IMR-90 (cell line): ENCODE measurements at regions not wholly inside any gene's neighbourhood (a gene's known extent, or its start where the extent isn't known, plus 50 kb on each side); places are given as distances from the start of the nearest gene placed in this dataset.

Source experiments
- ATAC-seq: fragments of 200-7000 bp; cut with Tn5 transposase; 2 replicates; pipeline ENCODE4 v1.9.1; 2020; ENCODE audit warnings: low read depth, mild to moderate bottlenecking, moderate library complexity
- BruUV-seq: library from RNA; stranded (reverse); fragments of 400-500 nt; replicated peaks from 2 replicates; lab custom pipeline; 2021; lab: Mats Ljungman, UMichigan
- CTCF ChIA-PET: fragments of 300-600 bp; formaldehyde crosslinking; extraction: SDS; loops from one replicate; lab custom pipeline; 2021; ENCODE audit warnings: antibody characterized with exemption; lab: Yijun Ruan, JAX
- POLR2A ChIA-PET: fragments of 300-600 bp; sonication (Branson Sonifier 250); formaldehyde crosslinking; loops from one replicate; lab custom pipeline; 2022; ENCODE audit warnings: antibody characterized with exemption; ENCODE audit not compliant: unreplicated experiment; lab: Charles Lee
- DNase-seq: peaks from one replicate; pipeline ENCODE4 v3.0.0; 2013
- H2AFZ ChIP-seq: replicated peaks from 2 replicates; pipeline ENCODE3; 2013; ENCODE audit warnings: low read length, mild to moderate bottlenecking; ENCODE audit not compliant: poor library complexity
- H2AK5ac ChIP-seq: 2 replicates; pipeline ENCODE4 v1.6.1; 2013; ENCODE audit warnings: low read depth, low read length, inconsistent platforms
- H2AK9ac ChIP-seq: replicated peaks from 2 replicates; pipeline ENCODE3; 2013; ENCODE audit warnings: mild to moderate bottlenecking, low read depth, low read length, moderate library complexity; ENCODE audit not compliant: poor library complexity
- H2BK120ac ChIP-seq: 2 replicates; pipeline ENCODE4 v1.6.1; 2013; ENCODE audit warnings: low read depth, low read length, inconsistent platforms
- H2BK15ac ChIP-seq: 3 replicates; pipeline ENCODE4 v1.6.1; 2013; ENCODE audit warnings: low read depth, low read length, inconsistent platforms
- H2BK20ac ChIP-seq: 2 replicates; pipeline ENCODE4 v1.6.1; 2013; ENCODE audit warnings: low read depth, mild to moderate bottlenecking, inconsistent platforms, low read length, moderate library complexity
- H2BK5ac ChIP-seq: 2 replicates; pipeline ENCODE4 v1.6.1; 2013; ENCODE audit warnings: mild to moderate bottlenecking, low read depth, low read length, inconsistent platforms; ENCODE audit not compliant: poor library complexity, severe bottlenecking
- H3K14ac ChIP-seq: replicated peaks from 2 replicates; pipeline ENCODE4 v1.6.1; 2013; ENCODE audit warnings: low read depth, low read length, inconsistent platforms
- H3K18ac ChIP-seq: 2 replicates; pipeline ENCODE4 v1.6.1; 2013; ENCODE audit warnings: low read depth, low read length, control low read depth
- H3K23ac ChIP-seq: 2 replicates; pipeline ENCODE4 v1.6.1; 2013; ENCODE audit warnings: low read depth, low read length, inconsistent platforms
- H3K27ac ChIP-seq: 2 replicates; pipeline ENCODE4 v1.5.1; 2013; ENCODE audit warnings: mild to moderate bottlenecking, control low read depth, low read length; ENCODE audit not compliant: insufficient read depth
- H3K27me3 ChIP-seq: 2 replicates; pipeline ENCODE4 v1.6.1; 2013; ENCODE audit warnings: low read length; ENCODE audit not compliant: control insufficient read depth, insufficient read depth
- H3K36me3 ChIP-seq: 2 replicates; pipeline ENCODE4 v1.6.1; 2013; ENCODE audit warnings: low read length, mixed read lengths; ENCODE audit not compliant: control insufficient read depth, insufficient read depth
- H3K4ac ChIP-seq: 2 replicates; pipeline ENCODE4 v1.6.1; 2013; ENCODE audit warnings: low read depth, low read length, inconsistent platforms
- H3K4me1 ChIP-seq: 2 replicates; pipeline ENCODE4 v1.6.1; 2013; ENCODE audit warnings: low read length, mixed read lengths; ENCODE audit not compliant: control insufficient read depth, insufficient read depth
- H3K4me2 ChIP-seq: 2 replicates; pipeline ENCODE4 v1.6.1; 2013; ENCODE audit warnings: low read depth, mild to moderate bottlenecking, control low read depth, low read length, moderate library complexity
- H3K4me3 ChIP-seq: 2 replicates; pipeline ENCODE4 v1.5.1; 2013; ENCODE audit warnings: low read depth, mild to moderate bottlenecking, control low read depth, low read length, moderate library complexity; ENCODE audit not compliant: insufficient read depth
- H3K56ac ChIP-seq: 2 replicates; pipeline ENCODE4 v1.6.1; 2013; ENCODE audit warnings: low read length, inconsistent platforms; ENCODE audit not compliant: insufficient read depth; ENCODE audit errors: extremely low read depth
- H3K79me1 ChIP-seq, 2 experiments: 2 replicates each; pipeline ENCODE4 v1.6.1; 2013; ENCODE audit warnings: low read length in 2 of 2, inconsistent platforms in 1 of 2, low read depth in 1 of 2
- H3K9ac ChIP-seq: 2 replicates; pipeline ENCODE4 v1.6.1; 2013; ENCODE audit warnings: low read depth, low read length, control low read depth
- H3K9me1 ChIP-seq: 2 replicates; pipeline ENCODE4 v1.6.1; 2013; ENCODE audit warnings: low read length, inconsistent platforms; ENCODE audit not compliant: insufficient read depth
- H3K9me3 ChIP-seq: 2 replicates; pipeline ENCODE4 v1.6.1; 2013; ENCODE audit warnings: low read length; ENCODE audit not compliant: control insufficient read depth, insufficient read depth
- H4K20me1 ChIP-seq: 2 replicates; pipeline ENCODE4 v1.6.1; 2013; ENCODE audit warnings: low read length, inconsistent platforms; ENCODE audit not compliant: insufficient read depth
- H4K5ac ChIP-seq: 2 replicates; pipeline ENCODE4 v1.6.1; 2013; ENCODE audit warnings: mild to moderate bottlenecking, low read depth, low read length, control low read depth
- H4K8ac ChIP-seq, 2 experiments: 2 replicates each; pipeline ENCODE4 v1.6.1; 2013; ENCODE audit warnings: low read depth in 2 of 2, low read length in 2 of 2, control low read depth in 1 of 2, inconsistent platforms in 1 of 2
- H4K91ac ChIP-seq: 2 replicates; pipeline ENCODE4 v1.6.1; 2013; ENCODE audit warnings: low read depth, low read length, inconsistent platforms; ENCODE audit not compliant: insufficient read depth
- CEBPB ChIP-seq: IDR thresholded peaks from 2 replicates; pipeline ENCODE4 v1.6.1; 2012; ENCODE audit warnings: low read depth, low read length, improper control_type of control experiment
- CHD1 ChIP-seq: IDR thresholded peaks from 2 replicates; pipeline ENCODE4 v1.6.1; 2012; ENCODE audit warnings: low read depth, low read length, improper control_type of control experiment
- CTCF ChIP-seq: conservative IDR thresholded peaks from 2 replicates; pipeline ENCODE4 v1.5.1; 2012; ENCODE audit warnings: mild to moderate bottlenecking, low read depth, low read length, improper control_type of control experiment
- ELK1 ChIP-seq: fragments of 150-350 bp; IDR thresholded peaks from 2 replicates; pipeline ENCODE4 v1.6.1; 2016; ENCODE audit warnings: low read depth, mild to moderate bottlenecking, low read length, moderate library complexity, borderline replicate concordance
- FOS ChIP-seq: fragments of 150-350 bp; IDR thresholded peaks from 2 replicates; pipeline ENCODE4 v1.6.1; 2016; ENCODE audit warnings: low read depth, low read length
- MAFK ChIP-seq: IDR thresholded peaks from 2 replicates; pipeline ENCODE4 v1.6.1; 2012; ENCODE audit warnings: low read depth, low read length, improper control_type of control experiment
- MAZ ChIP-seq: IDR thresholded peaks from 2 replicates; pipeline ENCODE4 v1.6.1; 2012; ENCODE audit warnings: low read depth, mild to moderate bottlenecking, low read length, improper control_type of control experiment, moderate library complexity, borderline replicate concordance
- MXI1 ChIP-seq: IDR thresholded peaks from 2 replicates; pipeline ENCODE4 v1.6.1; 2012; ENCODE audit warnings: low read depth, mild to moderate bottlenecking, low read length, moderate library complexity, borderline replicate concordance
- NFE2L2 ChIP-seq: fragments of 150-350 bp; IDR thresholded peaks from 2 replicates; pipeline ENCODE4 v1.6.1; 2016; ENCODE audit warnings: low read depth, mild to moderate bottlenecking, low read length
- POLR2A ChIP-seq: IDR thresholded peaks from 2 replicates; pipeline ENCODE4 v1.6.1; 2012; ENCODE audit warnings: mild to moderate bottlenecking, low read depth, low read length
- RAD21 ChIP-seq: IDR thresholded peaks from 2 replicates; pipeline ENCODE4 v1.6.1; 2012; ENCODE audit warnings: low read length, improper control_type of control experiment
- RCOR1 ChIP-seq: IDR thresholded peaks from 2 replicates; pipeline ENCODE4 v1.6.1; 2012; ENCODE audit warnings: mild to moderate bottlenecking, low read length, improper control_type of control experiment; ENCODE audit not compliant: insufficient replicate concordance
- RFX5 ChIP-seq: IDR thresholded peaks from 2 replicates; pipeline ENCODE4 v1.8.0; 2012; ENCODE audit warnings: low read depth, mild to moderate bottlenecking, low read length, moderate library complexity
- USF2 ChIP-seq: fragments of 150-350 bp; IDR thresholded peaks from 2 replicates; pipeline ENCODE4 v1.6.1; 2017; ENCODE audit warnings: mild to moderate bottlenecking, antibody characterized with exemption, low read length, low read depth
- WGBS, 2 experiments: methylation state at CpG; one replicate each; pipeline versions ENCODE4 v1.1.5 to v1.1.7; 2013; ENCODE audit warnings: missing lambda C conversion rate in 2 of 2; ENCODE audit not compliant: insufficient read length in 1 of 2; ENCODE audit errors: extremely low coverage in 2 of 2; 5-methylcytosine and 5-hydroxymethylcytosine counted together
- dilution Hi-C: fragments of 300-500 bp; cut with HindIII; formaldehyde crosslinking; loops from one replicate; pipeline ENCODE4 v1.14.3; 2018; ENCODE audit warnings: low sequenced_read_pairs; ENCODE audit not compliant: unreplicated experiment
- in situ Hi-C: fragments of 300-500 bp; cut with MboI; formaldehyde crosslinking; loops from 3 replicates; pipeline ENCODE4 v1.14.3; 2019; ENCODE audit warnings: low sequenced_read_pairs, inconsistent platforms, mixed read lengths
- intact Hi-C: fragments of 100-400 bp; cut with micrococcal nuclease; formaldehyde crosslinking; loops from 2 replicates; pipeline ENCODE4 v1.10.0; 2022

GRCh38 chr20:4341804-4342485, 92.9 kb upstream of the ADRA1D start:
- H2BK15ac ChIP-seq = 0 out of 3 replicates have a peak overlapping the region, but pooled peaks have one; percentile 55
- no peak overlapping the region for H4K5ac ChIP-seq
- in situ Hi-C loops (no loop called here), dilution Hi-C loops (no loop called here), intact Hi-C loops (no loop called here)
- H3K9me1 ChIP-seq = peaks cover 3% of the 10 kb centered on the region; the same call in 1 of the 2 replicates
- peaks cover 3% of the 10 kb centered on the region; the same call in 1 of the 2 replicates for H4K20me1 ChIP-seq
- no peak overlapping the region for H2BK20ac ChIP-seq
- no peak overlapping the region for H3K27ac ChIP-seq
- no peaks in the 10 kb centered on the region for H3K9me3 ChIP-seq
- CTCF ChIA-PET = no interaction called here
- no peak overlapping the region for H3K9ac ChIP-seq
- H2AK9ac ChIP-seq = no peak overlapping the region
- 33% methylated on average over 4 of the region's 6 CpGs; no CpG with 5 or more reads in 1 of the 2 experiments for WGBS, 2 experiments
- no peak overlapping the region for H3K23ac ChIP-seq
- H3K4me2 ChIP-seq = peak overlapping the region; percentile 65; the same call in 1 of the 2 replicates
- no peak overlapping the region for H3K4me3 ChIP-seq
- DNase-seq (peak; percentile 53), ATAC-seq (peak; percentile 67)
- TF ChIP-seq MAZ (no peak), FOS (no peak), CHD1 (no peak), MXI1 (no peak), RFX5 (no peak), NFE2L2 (no peak), POLR2A (no peak), MAFK (no peak), CEBPB (no peak), CTCF (no peak), ELK1 (no peak), RCOR1 (no peak), RAD21 (no peak), USF2 (no peak)
- peaks cover 7% of the 10 kb centered on the region for H3K4me1 ChIP-seq
- H2AK5ac ChIP-seq = no peak overlapping the region; the same call in 1 of the 2 replicates
- H4K8ac ChIP-seq = no peak overlapping the region
- no peak overlapping the region for H3K4ac ChIP-seq
- H3K14ac ChIP-seq = no peak overlapping the region
- no peaks in the 10 kb centered on the region for H3K36me3 ChIP-seq
- no TSS peak for BruUV-seq
- H3K27me3 ChIP-seq = peaks cover 20% of the 10 kb centered on the region
- H2BK120ac ChIP-seq = no peak overlapping the region; the same call in 1 of the 2 replicates
- POLR2A ChIA-PET = no interaction called here
- no peak overlapping the region for H2BK5ac ChIP-seq
- no peaks in the 10 kb centered on the region for H3K79me1 ChIP-seq
- no peak overlapping the region for H2AFZ ChIP-seq
- no peak overlapping the region for H3K56ac ChIP-seq
- no peak overlapping the region for H3K18ac ChIP-seq
- no peak overlapping the region for H4K91ac ChIP-seq
